ENCODE measurements at regions not wholly inside any gene's neighbourhood (a gene's known extent, or its start where the extent isn't known, plus 50 kb on each side); places are given as distances from the start of the nearest gene placed in this dataset.
"Not testable (repeated sequence)": the region's sequence is repeated elsewhere in the genome, so short reads cannot be mapped to it uniquely, and the experiment has no call there.

GRCh38 chr6:145559836-145560235 lies 175.5 kb downstream of the EPM2A start:
- no peak for TF ChIP-seq CTCF (IDR thresholded peaks at IDR 0.05; ENCODE audit: low read depth, low read length)

DNA sequence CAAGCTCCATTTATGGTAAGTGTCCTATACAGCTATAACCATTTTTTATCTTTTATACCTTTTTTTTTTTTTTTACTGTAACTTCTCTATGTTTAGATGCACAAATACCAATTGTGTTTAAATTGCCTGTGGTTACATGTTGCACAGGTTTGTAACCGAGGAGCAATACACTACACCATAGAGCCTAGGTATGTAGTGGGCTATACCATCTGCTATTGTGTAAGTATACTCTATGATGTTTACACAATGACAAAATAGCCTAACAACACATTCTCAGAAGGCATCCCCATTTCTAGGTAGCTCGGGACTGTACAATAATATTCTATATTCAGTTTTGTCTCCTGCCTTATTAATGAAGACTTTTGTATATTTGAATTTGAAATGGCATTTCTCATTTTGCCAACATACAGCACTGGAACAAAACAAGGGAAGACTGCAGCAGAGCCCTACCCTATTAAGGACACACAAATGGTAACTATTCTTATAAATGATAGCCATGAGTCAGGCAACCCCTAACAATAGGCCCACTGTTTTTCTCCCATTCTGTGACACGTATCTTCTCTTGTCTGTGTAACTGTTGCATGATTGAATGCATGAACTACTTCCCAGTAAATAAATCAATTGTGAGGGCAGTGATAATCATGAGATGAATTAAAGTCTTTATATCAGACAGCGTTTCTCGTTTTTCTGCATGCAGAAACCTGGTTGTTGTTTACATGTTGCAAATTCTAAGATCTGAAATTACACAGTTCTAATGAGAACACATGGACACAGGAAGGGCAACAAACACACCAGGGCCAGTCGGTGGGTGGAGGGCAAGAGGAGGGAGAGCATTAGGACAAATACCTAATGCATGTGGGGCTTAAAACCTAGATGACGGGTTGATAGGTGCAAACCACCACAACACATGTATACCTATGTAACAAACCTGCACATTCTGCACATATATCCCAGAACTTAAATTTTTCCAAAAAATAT lies 173.9 kb downstream of the EPM2A start:
- TF ChIP-seq CTCF (IDR thresholded peaks at IDR 0.05; ENCODE audit: low read depth, low read length): no peak
- no peak overlapping the region for H3K4me3 ChIP-seq (ENCODE audit: low read depth, low read length)

More at GRCh38 chr6:145559836-145560235, 175.5 kb downstream of the EPM2A start:
- H3K4me3 ChIP-seq (ENCODE audit: low read depth, low read length): no peak overlapping the region

GRCh38 chr6:145562771-145563615 lies 172.3 kb downstream of the EPM2A start:
- H3K4me3 ChIP-seq (ENCODE audit: low read depth, low read length): no peak overlapping the region
- TF ChIP-seq CTCF (IDR thresholded peaks at IDR 0.05; ENCODE audit: low read depth, low read length): no peak

GRCh38 chr6:145564553-145564952 lies 170.8 kb downstream of the EPM2A start:
- no peak for TF ChIP-seq CTCF (IDR thresholded peaks at IDR 0.05; ENCODE audit: low read depth, low read length)

DNA sequence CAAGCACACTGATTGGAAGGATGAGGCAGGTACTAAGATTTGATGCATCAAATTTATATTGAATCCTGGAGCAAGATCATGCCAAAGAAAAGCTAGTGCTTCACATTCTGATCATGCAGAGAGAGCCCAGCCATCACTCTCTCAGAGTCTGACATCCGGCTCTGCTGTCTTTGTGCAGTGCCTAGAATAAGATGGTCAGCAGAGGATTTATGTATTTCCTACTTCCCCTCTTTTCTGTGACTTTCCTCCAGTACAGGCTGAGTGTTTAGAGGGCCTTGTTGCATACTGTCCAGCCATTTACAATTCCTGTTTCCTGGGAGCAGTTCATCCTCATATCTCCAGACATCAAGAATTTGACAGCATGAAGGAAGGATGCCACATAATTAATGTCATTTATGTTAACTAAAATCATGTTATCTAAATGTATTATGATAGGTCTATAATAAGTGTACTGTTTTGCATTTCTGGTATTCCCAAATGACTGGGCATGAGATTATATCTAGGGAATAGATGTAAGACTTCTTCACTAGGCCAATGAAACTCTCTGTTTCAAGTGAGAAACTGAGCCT lies 167.6 kb downstream of the EPM2A start:
- no peak for TF ChIP-seq CTCF (IDR thresholded peaks at IDR 0.05; ENCODE audit: low read depth, low read length)
- no peak overlapping the region for H3K4me3 ChIP-seq (ENCODE audit: low read depth, low read length)

More at GRCh38 chr6:145564553-145564952, 170.8 kb downstream of the EPM2A start:
- H3K4me3 ChIP-seq (ENCODE audit: low read depth, low read length): no peak overlapping the region

- no peak for TF ChIP-seq CTCF (IDR thresholded peaks at IDR 0.05; ENCODE audit: low read depth, low read length)
These were observed 166.2 kb downstream of the EPM2A start for GRCh38 chr6:145569140-145569539.

GRCh38 chr6:145570336-145570735 lies 165.0 kb downstream of the EPM2A start:
- H3K4me3 ChIP-seq (ENCODE audit: low read depth, low read length): not testable (repeated sequence)

More at GRCh38 chr6:145569140-145569539, 166.2 kb downstream of the EPM2A start:
- H3K4me3 ChIP-seq (ENCODE audit: low read depth, low read length): no peak overlapping the region

DNA sequence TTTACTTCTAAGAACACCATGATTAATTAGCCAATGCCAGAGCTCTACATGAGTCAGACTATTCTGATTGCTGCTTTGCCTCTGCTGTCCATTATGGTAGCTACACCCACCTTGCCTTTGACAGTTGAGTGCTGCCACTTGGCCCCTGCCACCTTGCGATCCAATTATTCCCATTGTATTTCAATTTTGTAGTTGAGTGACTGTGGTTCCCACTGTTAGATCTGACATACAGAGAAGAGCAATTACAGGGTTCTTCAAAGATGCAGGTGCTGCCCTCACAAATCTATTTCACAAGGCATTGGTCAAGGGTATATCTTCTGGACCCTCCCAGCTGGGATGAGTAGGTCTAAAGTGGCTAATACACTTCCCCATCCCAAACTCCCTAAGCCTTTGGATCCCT lies 161.1 kb downstream of the EPM2A start:
- not testable (repeated sequence) for H3K4me3 ChIP-seq (ENCODE audit: low read depth, low read length)

All from WI38 (cell line).